Skeletal muscle cell (primary cell): ENCODE measurements at regions not wholly inside any gene's neighbourhood (a gene's known extent, or its start where the extent isn't known, plus 50 kb on each side); places are given as distances from the start of the nearest gene placed in this dataset.

Source experiments
- DNase-seq: peaks from one replicate; pipeline ENCODE4 v3.0.0-alpha.2; 2010; ENCODE audit warnings: low read depth
- H3K4me3 ChIP-seq: 2 replicates; pipeline ENCODE4 v1.5.1; 2011; ENCODE audit warnings: low read depth, mild to moderate bottlenecking, control low read depth, low read length, moderate library complexity

- no peak overlapping the region for H3K4me3 ChIP-seq
- no peak for DNase-seq
These were observed 532.3 kb upstream of the ATP11B start for GRCh38 chr3:182261041-182261440.

DNA sequence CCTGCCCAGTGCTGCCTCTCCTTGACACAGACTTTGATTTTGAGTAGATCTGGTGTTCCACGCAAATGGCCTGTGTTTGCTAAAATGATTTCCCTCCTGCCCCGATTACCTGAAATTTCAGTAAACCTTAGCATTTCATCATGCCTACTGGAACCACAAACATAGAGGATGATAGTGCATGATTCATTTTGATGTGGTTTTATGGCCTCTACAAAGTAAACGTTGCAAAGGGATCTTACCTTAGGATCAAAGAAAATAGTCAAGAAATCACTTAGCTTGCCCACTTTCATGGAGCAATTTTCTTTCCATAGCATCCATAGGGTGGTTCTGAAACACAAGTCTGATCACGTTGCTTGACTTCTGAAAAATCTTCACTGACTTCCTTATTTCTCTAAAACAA lies 524.6 kb upstream of the ATP11B start:
- DNase-seq: no peak

DNA sequence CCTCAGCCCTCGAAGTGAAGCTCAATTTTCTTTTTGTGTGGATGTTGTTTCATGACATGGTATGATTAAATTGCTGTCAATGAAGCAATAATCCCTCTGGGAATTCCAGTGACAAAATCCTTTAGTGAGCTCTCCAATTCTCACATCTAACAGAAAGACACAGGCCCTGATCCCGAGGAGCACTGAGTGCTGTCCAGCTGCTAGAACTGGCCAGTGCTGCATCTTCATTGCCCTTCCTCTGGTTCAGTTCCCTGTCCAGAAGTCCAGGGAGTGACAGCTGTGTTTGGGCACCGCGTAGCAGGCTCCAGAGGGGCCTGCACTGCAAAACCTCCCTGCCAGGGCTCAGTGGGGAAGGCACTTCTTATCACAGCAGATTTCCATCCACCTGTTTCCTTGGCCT lies 516.8 kb upstream of the ATP11B start:
- no peak for DNase-seq
- H3K4me3 ChIP-seq: no peak overlapping the region

More for the DNA sequence above, 524.6 kb upstream of the ATP11B start:
- H3K4me3 ChIP-seq: no peak overlapping the region

GRCh38 chr3:182284793-182285192 lies 508.5 kb upstream of the ATP11B start:
- no peak overlapping the region for H3K4me3 ChIP-seq
- no peak for DNase-seq

GRCh38 chr3:182292591-182292990 lies 500.7 kb upstream of the ATP11B start:
- no peak overlapping the region for H3K4me3 ChIP-seq
- no peak for DNase-seq

GRCh38 chr3:182294256-182294655 lies 499.0 kb upstream of the ATP11B start:
- peak; percentile 6 for DNase-seq
- H3K4me3 ChIP-seq: no peak overlapping the region

DNA sequence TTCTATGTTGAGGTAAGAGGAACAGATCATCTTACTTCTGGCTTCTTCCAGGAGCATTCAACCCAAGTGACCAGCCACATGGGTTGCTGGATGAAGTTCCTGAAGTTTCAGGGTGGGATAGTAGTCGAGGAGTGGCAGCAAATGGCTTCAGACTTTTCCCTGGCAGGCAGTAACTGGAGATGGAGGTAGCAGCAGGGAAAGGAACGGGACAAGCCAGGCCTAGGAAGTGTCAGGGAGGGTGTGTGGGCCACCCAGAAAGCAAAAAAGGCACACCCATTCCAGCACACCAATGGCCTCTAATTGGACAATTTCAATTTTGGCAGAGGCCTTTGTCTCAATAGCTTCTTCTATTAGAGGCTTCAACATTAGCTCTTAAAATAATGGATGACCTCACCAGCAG lies 498.6 kb upstream of the ATP11B start:
- H3K4me3 ChIP-seq: no peak overlapping the region
- DNase-seq: no peak

- no peak for DNase-seq
- no peak overlapping the region for H3K4me3 ChIP-seq
These were observed 493.0 kb upstream of the ATP11B start for GRCh38 chr3:182300266-182300665.

GRCh38 chr3:182303169-182303568 lies 490.1 kb upstream of the ATP11B start:
- DNase-seq: no peak

DNA sequence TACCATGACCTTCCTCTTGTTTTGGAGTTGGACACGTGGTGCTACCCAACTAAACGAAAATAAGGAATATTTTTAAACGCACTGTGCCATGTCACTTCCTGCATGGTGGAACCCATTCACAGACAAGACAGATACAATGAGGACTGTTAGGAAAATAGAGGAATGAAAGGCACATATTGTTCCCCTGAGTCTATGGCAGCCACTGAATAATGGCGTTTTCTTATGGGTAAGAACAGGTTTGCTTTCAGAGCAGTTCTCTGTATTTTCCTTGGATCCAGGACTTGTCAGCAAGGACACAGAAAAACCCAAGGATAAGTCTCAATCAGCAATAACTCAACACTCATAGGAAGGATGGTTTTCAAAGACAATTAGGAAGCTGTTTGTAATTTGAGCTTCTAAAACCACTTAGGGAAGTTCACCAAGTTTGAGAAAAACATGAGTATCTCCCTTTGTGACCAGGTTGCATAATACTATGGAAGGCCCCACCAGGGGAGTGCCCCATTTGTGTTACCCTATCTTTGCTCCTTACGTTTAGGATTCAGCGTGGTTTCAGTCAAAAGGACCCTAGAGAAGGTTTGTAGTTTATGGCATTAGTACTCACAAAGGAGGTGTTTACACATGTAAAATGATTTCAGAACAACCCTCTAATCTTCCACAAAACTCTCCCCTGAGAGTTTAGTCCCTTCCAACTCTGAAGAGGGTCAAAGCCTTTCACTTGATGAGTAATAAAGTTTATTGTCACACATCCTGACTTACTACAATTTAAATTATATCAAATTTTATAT lies 487.2 kb upstream of the ATP11B start:
- no peak for DNase-seq
- H3K4me3 ChIP-seq: no peak overlapping the region

More at GRCh38 chr3:182303169-182303568, 490.1 kb upstream of the ATP11B start:
- no peak overlapping the region for H3K4me3 ChIP-seq

DNA sequence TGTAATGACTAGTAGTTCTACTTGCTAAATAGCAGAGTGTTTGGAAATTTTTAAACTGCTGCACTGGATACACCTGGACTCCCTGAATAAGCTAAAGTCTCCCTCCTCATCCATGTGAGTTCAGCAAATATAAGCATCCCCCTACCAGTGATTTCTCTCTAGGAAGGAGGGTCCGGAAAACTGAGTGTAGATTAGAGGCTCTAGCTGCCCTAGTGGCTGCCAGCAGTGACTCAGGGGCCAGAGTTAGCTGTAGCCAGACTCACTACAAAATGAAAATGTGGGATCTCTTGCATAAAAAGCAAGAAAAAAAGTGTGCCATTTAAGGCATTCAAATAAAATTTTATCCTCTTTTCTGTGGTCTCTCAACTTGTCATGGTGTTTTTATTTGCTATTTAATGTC lies 485.0 kb upstream of the ATP11B start:
- no peak overlapping the region for H3K4me3 ChIP-seq
- no peak for DNase-seq

GRCh38 chr3:182309120-182309519 lies 484.2 kb upstream of the ATP11B start:
- H3K4me3 ChIP-seq: no peak overlapping the region
- DNase-seq: no peak

DNA sequence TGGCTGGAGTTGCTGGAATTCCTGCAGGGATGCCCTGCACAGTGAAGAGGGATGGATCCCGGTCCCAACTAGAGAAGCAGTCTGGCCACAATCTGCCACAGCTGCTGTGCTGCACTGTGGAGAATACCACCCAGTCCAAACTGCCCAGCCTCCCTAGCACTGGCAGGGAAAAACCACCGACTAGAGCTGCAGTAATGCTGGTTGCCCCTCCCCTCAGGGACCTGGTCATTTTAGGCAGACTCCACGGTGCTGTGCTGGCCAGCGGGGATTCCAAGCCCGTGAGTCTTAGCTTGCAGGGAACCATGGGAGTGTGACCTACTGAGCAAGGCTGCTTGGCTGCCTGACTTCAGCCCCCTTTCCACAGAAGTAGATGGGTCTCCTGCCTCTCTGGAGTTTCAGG lies 478.0 kb upstream of the ATP11B start:
- no peak for DNase-seq
- H3K4me3 ChIP-seq: no peak overlapping the region

GRCh38 chr3:182323126-182323700 lies 470.1 kb upstream of the ATP11B start:
- DNase-seq: no peak
- H3K4me3 ChIP-seq: no peak overlapping the region

- no peak for DNase-seq
- no peak overlapping the region for H3K4me3 ChIP-seq
These were observed 469.4 kb upstream of the ATP11B start for GRCh38 chr3:182323898-182324297.

GRCh38 chr3:182325213-182325950 lies 467.9 kb upstream of the ATP11B start:
- DNase-seq: no peak
- H3K4me3 ChIP-seq: no peak overlapping the region

GRCh38 chr3:182327196-182327681 lies 466.1 kb upstream of the ATP11B start:
- peak; percentile 60 for DNase-seq
- H3K4me3 ChIP-seq: no peak overlapping the region

GRCh38 chr3:182330646-182331045 lies 462.7 kb upstream of the ATP11B start:
- H3K4me3 ChIP-seq: no peak overlapping the region
- no peak for DNase-seq

- H3K4me3 ChIP-seq: no peak overlapping the region
- peak; percentile 19 for DNase-seq
These were observed 462.0 kb upstream of the ATP11B start for GRCh38 chr3:182331341-182331740.

DNA sequence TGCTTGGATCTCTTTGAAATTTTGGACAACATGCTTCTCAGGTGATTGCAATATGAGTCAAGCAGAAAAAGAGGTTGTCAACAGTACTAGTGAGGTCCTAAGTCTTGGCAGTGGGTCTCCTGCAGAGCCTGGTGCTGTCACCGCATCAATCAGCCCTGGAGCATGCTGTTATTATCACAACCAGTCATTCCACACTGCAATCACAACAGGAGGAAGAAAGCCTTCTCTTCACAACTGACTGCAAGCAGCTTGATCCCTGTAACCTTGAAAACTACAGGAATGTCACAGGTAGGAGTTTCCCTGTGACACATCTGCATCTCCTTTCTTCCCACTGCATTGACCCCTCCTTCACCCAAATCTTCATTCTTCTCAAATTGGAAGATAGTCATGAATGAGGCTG lies 451.1 kb upstream of the ATP11B start:
- H3K4me3 ChIP-seq: no peak overlapping the region
- DNase-seq: no peak
